WTC11 (cell line): ENCODE measurements at regions not wholly inside any gene's neighbourhood (a gene's known extent, or its start where the extent isn't known, plus 50 kb on each side); places are given as distances from the start of the nearest gene placed in this dataset.

ENCODE experiments used
- ETV6 ChIP-seq: sonication (generic); formaldehyde crosslinking; IDR thresholded peaks from 2 replicates; pipeline ENCODE4 v1.8.1; 2022; ENCODE audit warnings: mild to moderate bottlenecking, missing genetic modification reagents
- IRF2 ChIP-seq: sonication (generic); formaldehyde crosslinking; IDR thresholded peaks from 2 replicates; pipeline ENCODE4 v1.8.0; 2022; ENCODE audit warnings: low read depth, missing genetic modification reagents, borderline replicate concordance
- JUN ChIP-seq: sonication (generic); formaldehyde crosslinking; IDR thresholded peaks from 2 replicates; pipeline ENCODE4 v1.8.0; 2023; ENCODE audit warnings: mild to moderate bottlenecking, missing genetic modification reagents
- OVOL2 ChIP-seq: fragments of 250-450 bp; sonication (Bioruptor Pico); IDR thresholded peaks from 2 replicates; pipeline ENCODE4 v1.9.0; 2021; ENCODE audit warnings: mild to moderate bottlenecking, borderline replicate concordance
- SP1 ChIP-seq: sonication (generic); formaldehyde crosslinking; conservative IDR thresholded peaks from 2 replicates; pipeline ENCODE4 v1.8.1; 2022; ENCODE audit warnings: missing genetic modification reagents
- TP53 ChIP-seq: sonication (generic); formaldehyde crosslinking; IDR thresholded peaks from 2 replicates; pipeline ENCODE4 v1.8.1; 2023; ENCODE audit warnings: mild to moderate bottlenecking, missing genetic modification reagents
- ZNF317 ChIP-seq: sonication (generic); formaldehyde crosslinking; IDR thresholded peaks from 2 replicates; pipeline ENCODE4 v1.8.1; 2023; ENCODE audit warnings: low read depth, mild to moderate bottlenecking, moderate library complexity, missing genetic modification reagents, borderline replicate concordance
- ZNF396 ChIP-seq: fragments of 250-450 bp; sonication (Bioruptor Pico); IDR thresholded peaks from 2 replicates; pipeline ENCODE4 v1.8.0; 2021; ENCODE audit warnings: mild to moderate bottlenecking, moderate library complexity, borderline replicate concordance
- TF ChIP-seq, protein P1 (sequence below): fragments of 200-600 bp; IDR thresholded peaks from 2 replicates; pipeline ENCODE4 v1.8.0; 2022; ENCODE audit warnings: antibody characterized with exemption
- TF ChIP-seq, protein P2 (sequence below): sonication (generic); formaldehyde crosslinking; conservative IDR thresholded peaks from 2 replicates; pipeline ENCODE4 v1.8.1; 2023; ENCODE audit warnings: mild to moderate bottlenecking, low read depth, missing genetic modification reagents, moderate library complexity
- TF ChIP-seq, protein P3 (sequence below): sonication (generic); formaldehyde crosslinking; IDR thresholded peaks from 2 replicates; pipeline ENCODE4 v1.8.1; 2023; ENCODE audit warnings: mild to moderate bottlenecking, missing genetic modification reagents, moderate library complexity
- TF ChIP-seq, protein P4 (sequence below): sonication (generic); formaldehyde crosslinking; IDR thresholded peaks from 2 replicates; pipeline ENCODE4 v1.8.0; 2022; ENCODE audit warnings: mild to moderate bottlenecking, missing genetic modification reagents
- TF ChIP-seq, protein P5 (sequence below): sonication (generic); formaldehyde crosslinking; IDR thresholded peaks from 2 replicates; pipeline ENCODE4 v1.8.1; 2023; ENCODE audit warnings: mild to moderate bottlenecking, missing genetic modification reagents, moderate library complexity

DNA sequence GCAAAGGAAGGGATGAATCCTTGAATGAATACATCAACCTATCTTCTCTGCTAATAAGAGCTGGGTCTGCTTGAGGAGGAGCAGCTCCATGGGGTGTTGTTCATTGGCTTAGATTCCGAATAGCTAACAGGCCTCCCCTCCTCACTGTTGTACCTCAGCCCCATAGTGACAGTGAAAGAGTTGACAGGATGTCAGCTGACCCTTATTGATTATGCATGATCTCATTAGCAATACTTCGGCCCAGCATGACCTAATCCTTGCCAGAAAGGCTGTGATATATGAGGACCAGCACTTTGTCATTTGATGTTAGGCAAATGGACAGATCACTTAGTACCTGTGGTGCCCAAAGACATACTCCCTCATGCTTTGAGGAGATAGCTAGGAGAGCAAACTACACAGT is 1333.7 kb upstream of the CELF4 start:
- TF ChIP-seq, protein P1, sequence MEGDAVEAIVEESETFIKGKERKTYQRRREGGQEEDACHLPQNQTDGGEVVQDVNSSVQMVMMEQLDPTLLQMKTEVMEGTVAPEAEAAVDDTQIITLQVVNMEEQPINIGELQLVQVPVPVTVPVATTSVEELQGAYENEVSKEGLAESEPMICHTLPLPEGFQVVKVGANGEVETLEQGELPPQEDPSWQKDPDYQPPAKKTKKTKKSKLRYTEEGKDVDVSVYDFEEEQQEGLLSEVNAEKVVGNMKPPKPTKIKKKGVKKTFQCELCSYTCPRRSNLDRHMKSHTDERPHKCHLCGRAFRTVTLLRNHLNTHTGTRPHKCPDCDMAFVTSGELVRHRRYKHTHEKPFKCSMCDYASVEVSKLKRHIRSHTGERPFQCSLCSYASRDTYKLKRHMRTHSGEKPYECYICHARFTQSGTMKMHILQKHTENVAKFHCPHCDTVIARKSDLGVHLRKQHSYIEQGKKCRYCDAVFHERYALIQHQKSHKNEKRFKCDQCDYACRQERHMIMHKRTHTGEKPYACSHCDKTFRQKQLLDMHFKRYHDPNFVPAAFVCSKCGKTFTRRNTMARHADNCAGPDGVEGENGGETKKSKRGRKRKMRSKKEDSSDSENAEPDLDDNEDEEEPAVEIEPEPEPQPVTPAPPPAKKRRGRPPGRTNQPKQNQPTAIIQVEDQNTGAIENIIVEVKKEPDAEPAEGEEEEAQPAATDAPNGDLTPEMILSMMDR: no peak
- TF ChIP-seq ZNF396 (CRISPR knock-in tag): no peak
- no peak for TF ChIP-seq TP53 (CRISPR knock-in tag)
- no peak for TF ChIP-seq IRF2 (CRISPR knock-in tag)
- TF ChIP-seq, protein P2, sequence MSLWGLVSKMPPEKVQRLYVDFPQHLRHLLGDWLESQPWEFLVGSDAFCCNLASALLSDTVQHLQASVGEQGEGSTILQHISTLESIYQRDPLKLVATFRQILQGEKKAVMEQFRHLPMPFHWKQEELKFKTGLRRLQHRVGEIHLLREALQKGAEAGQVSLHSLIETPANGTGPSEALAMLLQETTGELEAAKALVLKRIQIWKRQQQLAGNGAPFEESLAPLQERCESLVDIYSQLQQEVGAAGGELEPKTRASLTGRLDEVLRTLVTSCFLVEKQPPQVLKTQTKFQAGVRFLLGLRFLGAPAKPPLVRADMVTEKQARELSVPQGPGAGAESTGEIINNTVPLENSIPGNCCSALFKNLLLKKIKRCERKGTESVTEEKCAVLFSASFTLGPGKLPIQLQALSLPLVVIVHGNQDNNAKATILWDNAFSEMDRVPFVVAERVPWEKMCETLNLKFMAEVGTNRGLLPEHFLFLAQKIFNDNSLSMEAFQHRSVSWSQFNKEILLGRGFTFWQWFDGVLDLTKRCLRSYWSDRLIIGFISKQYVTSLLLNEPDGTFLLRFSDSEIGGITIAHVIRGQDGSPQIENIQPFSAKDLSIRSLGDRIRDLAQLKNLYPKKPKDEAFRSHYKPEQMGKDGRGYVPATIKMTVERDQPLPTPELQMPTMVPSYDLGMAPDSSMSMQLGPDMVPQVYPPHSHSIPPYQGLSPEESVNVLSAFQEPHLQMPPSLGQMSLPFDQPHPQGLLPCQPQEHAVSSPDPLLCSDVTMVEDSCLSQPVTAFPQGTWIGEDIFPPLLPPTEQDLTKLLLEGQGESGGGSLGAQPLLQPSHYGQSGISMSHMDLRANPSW (CRISPR knock-in tag): no peak
- TF ChIP-seq, protein P3, sequence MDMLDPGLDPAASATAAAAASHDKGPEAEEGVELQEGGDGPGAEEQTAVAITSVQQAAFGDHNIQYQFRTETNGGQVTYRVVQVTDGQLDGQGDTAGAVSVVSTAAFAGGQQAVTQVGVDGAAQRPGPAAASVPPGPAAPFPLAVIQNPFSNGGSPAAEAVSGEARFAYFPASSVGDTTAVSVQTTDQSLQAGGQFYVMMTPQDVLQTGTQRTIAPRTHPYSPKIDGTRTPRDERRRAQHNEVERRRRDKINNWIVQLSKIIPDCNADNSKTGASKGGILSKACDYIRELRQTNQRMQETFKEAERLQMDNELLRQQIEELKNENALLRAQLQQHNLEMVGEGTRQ (CRISPR knock-in tag): no peak
- TF ChIP-seq, protein P4, sequence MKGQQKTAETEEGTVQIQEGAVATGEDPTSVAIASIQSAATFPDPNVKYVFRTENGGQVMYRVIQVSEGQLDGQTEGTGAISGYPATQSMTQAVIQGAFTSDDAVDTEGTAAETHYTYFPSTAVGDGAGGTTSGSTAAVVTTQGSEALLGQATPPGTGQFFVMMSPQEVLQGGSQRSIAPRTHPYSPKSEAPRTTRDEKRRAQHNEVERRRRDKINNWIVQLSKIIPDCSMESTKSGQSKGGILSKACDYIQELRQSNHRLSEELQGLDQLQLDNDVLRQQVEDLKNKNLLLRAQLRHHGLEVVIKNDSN: no peak
- TF ChIP-seq ETV6 (CRISPR knock-in tag): no peak
- TF ChIP-seq JUN (CRISPR knock-in tag): no peak
- TF ChIP-seq ZNF317 (CRISPR knock-in tag): no peak
- TF ChIP-seq, protein P5, sequence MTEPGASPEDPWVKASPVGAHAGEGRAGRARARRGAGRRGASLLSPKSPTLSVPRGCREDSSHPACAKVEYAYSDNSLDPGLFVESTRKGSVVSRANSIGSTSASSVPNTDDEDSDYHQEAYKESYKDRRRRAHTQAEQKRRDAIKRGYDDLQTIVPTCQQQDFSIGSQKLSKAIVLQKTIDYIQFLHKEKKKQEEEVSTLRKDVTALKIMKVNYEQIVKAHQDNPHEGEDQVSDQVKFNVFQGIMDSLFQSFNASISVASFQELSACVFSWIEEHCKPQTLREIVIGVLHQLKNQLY (CRISPR knock-in tag): no peak
- TF ChIP-seq SP1 (CRISPR knock-in tag): no peak
- TF ChIP-seq OVOL2 (CRISPR knock-in tag): no peak
